OCI-LY1 (cell line): ENCODE measurements at regions not wholly inside any gene's neighbourhood (a gene's known extent, or its start where the extent isn't known, plus 50 kb on each side); places are given as distances from the start of the nearest gene placed in this dataset.

Experiments used
- H2AFZ ChIP-seq: fragments of 200-600 bp; sonication (generic), shearing (Covaris generic); 2 replicates; pipeline ENCODE4 v1.6.0; 2014; ENCODE audit warnings: antibody characterized with exemption, mild to moderate bottlenecking, low read length
- H3F3A ChIP-seq: fragments of 200-600 bp; sonication (generic), shearing (Covaris generic); 2 replicates; pipeline ENCODE4 v1.6.0; 2014; ENCODE audit warnings: mild to moderate bottlenecking, antibody characterized with exemption, low read length, moderate library complexity; ENCODE audit not compliant: insufficient read depth
- H3K27ac ChIP-seq: fragments of 200-600 bp; sonication (generic); 2 replicates; pipeline ENCODE4 v1.5.1; 2014; ENCODE audit warnings: low read length, mixed run types, mild to moderate bottlenecking, low read depth; ENCODE audit not compliant: poor library complexity, severe bottlenecking
- H3K27me3 ChIP-seq: fragments of 200-600 bp; sonication (generic); 2 replicates; pipeline ENCODE4 v1.6.0; 2014; ENCODE audit warnings: antibody characterized with exemption, mild to moderate bottlenecking, low read length, moderate library complexity; ENCODE audit not compliant: insufficient read depth
- H3K36me3 ChIP-seq: fragments of 200-600 bp; sonication (generic); 2 replicates; pipeline ENCODE4 v1.6.1; 2014; ENCODE audit warnings: mild to moderate bottlenecking, antibody characterized with exemption, low read length, moderate library complexity, mixed read lengths; ENCODE audit not compliant: insufficient read depth
- H3K4me1 ChIP-seq: fragments of 200-600 bp; sonication (generic); 2 replicates; pipeline ENCODE4 v1.5.1; 2014; ENCODE audit warnings: mild to moderate bottlenecking, low read length, moderate library complexity; ENCODE audit not compliant: insufficient read depth, severe bottlenecking
- H3K4me2 ChIP-seq: fragments of 200-600 bp; sonication (generic), shearing (Covaris generic); 2 replicates; pipeline ENCODE4 v1.6.1; 2014; ENCODE audit warnings: low read length
- H3K4me3 ChIP-seq: fragments of 200-600 bp; sonication (generic); 2 replicates; pipeline ENCODE4 v1.5.1; 2014; ENCODE audit warnings: low read length, low read depth, mild to moderate bottlenecking, mixed read lengths; ENCODE audit not compliant: poor library complexity, severe bottlenecking
- H3K79me2 ChIP-seq: fragments of 200-600 bp; shearing (Covaris generic); 2 replicates; pipeline ENCODE4 v1.6.1; 2016; ENCODE audit warnings: mixed run types, low read length, mixed read lengths; ENCODE audit not compliant: insufficient read depth
- H3K9ac ChIP-seq: fragments of 200-600 bp; sonication (generic), shearing (Covaris generic); 2 replicates; pipeline ENCODE4 v1.6.1; 2014; ENCODE audit warnings: mild to moderate bottlenecking, low read length, mixed read lengths
- H3K9me2 ChIP-seq: fragments of 200-600 bp; sonication (generic), shearing (Covaris generic); 2 replicates; pipeline ENCODE4 v1.6.1; 2014; ENCODE audit warnings: low read depth, mild to moderate bottlenecking, low read length, mixed read lengths
- H3K9me3 ChIP-seq: fragments of 200-600 bp; shearing (Covaris generic); 2 replicates; pipeline ENCODE4 v1.6.1; 2014; ENCODE audit warnings: low read length, mixed read lengths
- H4K20me1 ChIP-seq: fragments of 200-600 bp; sonication (generic), shearing (Covaris generic); 2 replicates; pipeline ENCODE4 v1.6.0; 2016; ENCODE audit warnings: mild to moderate bottlenecking, low read length; ENCODE audit not compliant: insufficient read depth
- EZH2 ChIP-seq: fragments of 200-600 bp; sonication (generic), shearing (Covaris generic); IDR thresholded peaks from 2 replicates; pipeline ENCODE4 v1.8.0; 2017; ENCODE audit warnings: borderline replicate concordance, mixed run types, mild to moderate bottlenecking, antibody characterized with exemption, low read length, moderate library complexity, mixed read lengths
- TF ChIP-seq, protein P1 (sequence below): fragments of 200-600 bp; sonication (generic), shearing (Covaris generic); IDR thresholded peaks from 2 replicates; pipeline ENCODE4 v1.5.1; 2017; ENCODE audit warnings: mild to moderate bottlenecking, antibody characterized with exemption, low read length, moderate library complexity, mixed read lengths

DNA sequence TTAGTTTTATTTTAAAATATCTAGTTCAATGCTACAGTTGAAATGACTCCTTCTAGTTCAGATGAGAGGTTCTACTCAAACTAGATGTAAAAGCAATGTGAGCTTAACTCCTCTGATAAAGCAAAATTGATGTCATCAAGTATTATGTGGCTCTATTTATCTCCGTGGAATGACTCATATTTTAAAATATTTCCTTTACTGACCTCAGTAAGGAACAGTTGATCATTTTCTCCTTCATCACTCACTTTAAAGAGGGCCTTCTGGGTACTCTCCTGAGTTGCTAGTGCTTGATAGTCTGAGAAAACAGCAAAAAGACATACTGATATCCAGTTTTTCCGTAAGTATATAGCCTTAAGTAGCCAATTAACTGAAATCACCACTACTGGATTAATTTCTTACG, 1099.3 kb downstream of the ROBO2 start:
- H3K9me3 ChIP-seq: no peaks in the 10 kb centered on the region
- no peaks in the 10 kb centered on the region for H3K9me2 ChIP-seq
- H3K4me2 ChIP-seq: no peak overlapping the region
- no peaks in the 10 kb centered on the region for H3K4me1 ChIP-seq
- H3K27ac ChIP-seq: no peak overlapping the region
- H3K79me2 ChIP-seq: no peaks in the 10 kb centered on the region
- no peaks in the 10 kb centered on the region for H4K20me1 ChIP-seq
- H3K36me3 ChIP-seq: no peaks in the 10 kb centered on the region
- H2AFZ ChIP-seq: no peak overlapping the region
- no peak for TF ChIP-seq EZH2
- TF ChIP-seq, protein P1, sequence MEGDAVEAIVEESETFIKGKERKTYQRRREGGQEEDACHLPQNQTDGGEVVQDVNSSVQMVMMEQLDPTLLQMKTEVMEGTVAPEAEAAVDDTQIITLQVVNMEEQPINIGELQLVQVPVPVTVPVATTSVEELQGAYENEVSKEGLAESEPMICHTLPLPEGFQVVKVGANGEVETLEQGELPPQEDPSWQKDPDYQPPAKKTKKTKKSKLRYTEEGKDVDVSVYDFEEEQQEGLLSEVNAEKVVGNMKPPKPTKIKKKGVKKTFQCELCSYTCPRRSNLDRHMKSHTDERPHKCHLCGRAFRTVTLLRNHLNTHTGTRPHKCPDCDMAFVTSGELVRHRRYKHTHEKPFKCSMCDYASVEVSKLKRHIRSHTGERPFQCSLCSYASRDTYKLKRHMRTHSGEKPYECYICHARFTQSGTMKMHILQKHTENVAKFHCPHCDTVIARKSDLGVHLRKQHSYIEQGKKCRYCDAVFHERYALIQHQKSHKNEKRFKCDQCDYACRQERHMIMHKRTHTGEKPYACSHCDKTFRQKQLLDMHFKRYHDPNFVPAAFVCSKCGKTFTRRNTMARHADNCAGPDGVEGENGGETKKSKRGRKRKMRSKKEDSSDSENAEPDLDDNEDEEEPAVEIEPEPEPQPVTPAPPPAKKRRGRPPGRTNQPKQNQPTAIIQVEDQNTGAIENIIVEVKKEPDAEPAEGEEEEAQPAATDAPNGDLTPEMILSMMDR: no peak
- no peak overlapping the region for H3K9ac ChIP-seq
- H3K27me3 ChIP-seq: no peaks in the 10 kb centered on the region
- H3K4me3 ChIP-seq: no peak overlapping the region
- H3F3A ChIP-seq: no peaks in the 10 kb centered on the region

DNA sequence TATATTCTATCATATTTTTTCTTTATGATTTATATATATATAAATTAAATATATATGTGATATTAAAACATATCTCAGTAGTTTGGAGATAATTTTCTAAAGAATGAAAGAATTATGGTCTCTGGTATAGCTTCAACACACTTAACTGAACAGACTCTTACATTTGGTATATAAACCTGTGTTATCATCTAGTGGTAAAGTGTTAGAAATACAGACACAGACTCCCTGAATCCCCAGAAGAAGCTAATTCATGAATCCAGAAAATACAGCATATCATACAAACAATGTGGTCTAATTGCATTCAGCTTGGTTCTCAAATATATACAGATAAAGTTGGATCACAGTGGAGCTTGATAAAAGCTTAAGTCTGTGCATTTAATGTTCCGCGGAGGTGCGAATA, 1100.4 kb downstream of the ROBO2 start:
- Histone ChIP-seq H3F3A (no peaks in the 10 kb centered on the region), H3K4me2 (no peak overlapping the region), H3K4me3 (no peak overlapping the region), H3K36me3 (no peaks in the 10 kb centered on the region), H3K27ac (no peak overlapping the region), H3K4me1 (no peaks in the 10 kb centered on the region), H4K20me1 (no peaks in the 10 kb centered on the region), H3K9me3 (no peaks in the 10 kb centered on the region), H3K79me2 (no peaks in the 10 kb centered on the region), H2AFZ (no peak overlapping the region), H3K9ac (no peak overlapping the region), H3K27me3 (no peaks in the 10 kb centered on the region), H3K9me2 (no peaks in the 10 kb centered on the region)
- TF ChIP-seq, protein P1: no peak
- no peak for TF ChIP-seq EZH2

DNA sequence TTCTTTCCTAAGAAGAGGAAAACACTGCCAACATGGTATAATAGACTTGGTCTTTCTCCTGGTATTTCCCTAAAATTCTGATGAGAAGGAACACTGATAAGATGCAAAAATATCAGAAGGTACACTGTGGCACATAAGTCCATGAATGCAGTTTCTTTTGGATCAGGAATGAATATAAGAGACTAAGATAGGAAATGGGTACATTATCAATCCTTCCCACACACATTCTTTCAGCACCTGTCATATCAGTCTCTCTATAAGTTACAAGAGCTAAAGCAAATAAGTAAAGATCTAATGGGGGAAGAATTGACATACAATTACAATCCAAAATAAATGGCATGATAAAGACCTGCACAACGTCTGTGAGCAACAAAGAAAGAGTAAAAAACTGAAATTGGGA, 1101.0 kb downstream of the ROBO2 start:
- no peaks in the 10 kb centered on the region for H3K9me3 ChIP-seq
- no peaks in the 10 kb centered on the region for H3K4me1 ChIP-seq
- H3F3A ChIP-seq: no peaks in the 10 kb centered on the region
- no peak overlapping the region for H3K9ac ChIP-seq
- H3K4me3 ChIP-seq: no peak overlapping the region
- H3K27ac ChIP-seq: no peak overlapping the region
- H3K27me3 ChIP-seq: no peaks in the 10 kb centered on the region
- no peaks in the 10 kb centered on the region for H4K20me1 ChIP-seq
- no peaks in the 10 kb centered on the region for H3K36me3 ChIP-seq
- H3K9me2 ChIP-seq: no peaks in the 10 kb centered on the region
- no peak for TF ChIP-seq EZH2
- TF ChIP-seq, protein P1: no peak
- H3K79me2 ChIP-seq: no peaks in the 10 kb centered on the region
- H2AFZ ChIP-seq: no peak overlapping the region
- H3K4me2 ChIP-seq: no peak overlapping the region
